ENCODE measurements at regions not wholly inside any gene's neighbourhood (a gene's known extent, or its start where the extent isn't known, plus 50 kb on each side); places are given as distances from the start of the nearest gene placed in this dataset.

- intact Hi-C loops (cut with DNase I; ENCODE audit: low total_unique reads) = no loop called here
- Histone ChIP-seq H3K27ac (no peak overlapping the region), H3K27me3 (no peaks in the 10 kb centered on the region), H3K9me3 (peaks cover 4 to 17% of the 10 kb centered on the region in 2 donors), H3K4me3 (no peak overlapping the region), H3K4me1 (no peaks in the 10 kb centered on the region), H3K36me3 (no peaks in the 10 kb centered on the region)
- TF ChIP-seq POLR2A (IDR thresholded peaks at IDR 0.05) (no peak), CTCF (IDR thresholded peaks at IDR 0.05) (no peak), POLR2AphosphoS5 (IDR thresholded peaks at IDR 0.05) (no peak)
- DNase-seq (ENCODE audit: low spot score in 2 of 2) = no peak
Measured at GRCh38 chr10:36515319-36515718, 610.1 kb upstream of the ANKRD30A start.

DNA sequence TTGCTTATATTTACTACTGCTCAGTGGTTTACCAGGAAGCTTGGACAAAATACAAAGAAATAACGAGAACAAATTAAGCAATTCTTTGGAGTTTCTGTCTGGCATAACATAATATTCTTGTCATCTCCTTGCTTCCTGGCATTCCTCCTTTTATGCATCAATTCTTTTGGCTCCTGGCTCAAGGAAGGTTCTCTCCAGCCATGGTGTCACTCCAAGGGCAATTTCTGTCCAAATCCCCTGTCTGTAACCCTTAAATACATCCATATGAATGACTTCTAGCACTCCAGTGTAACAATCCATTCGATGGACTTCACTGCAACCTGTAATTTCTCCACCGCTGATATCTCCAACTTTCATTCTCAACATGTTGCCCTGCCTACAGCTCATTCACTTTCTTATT, 617.7 kb upstream of the ANKRD30A start:
- Histone ChIP-seq H3K4me1 (no peaks in the 10 kb centered on the region), H3K4me3 (no peak overlapping the region), H3K27ac (no peak overlapping the region), H3K9me3 (no peaks in the 10 kb centered on the region), H3K36me3 (no peaks in the 10 kb centered on the region), H3K27me3 (no peaks in the 10 kb centered on the region)
- TF ChIP-seq POLR2A (IDR thresholded peaks at IDR 0.05) = no peak
- no peak for TF ChIP-seq CTCF (IDR thresholded peaks at IDR 0.05)
- no peak for TF ChIP-seq POLR2AphosphoS5 (IDR thresholded peaks at IDR 0.05)
- no peak for DNase-seq (ENCODE audit: low spot score in 2 of 2)
- intact Hi-C loops (cut with DNase I; ENCODE audit: low total_unique reads) = no loop called here

DNA sequence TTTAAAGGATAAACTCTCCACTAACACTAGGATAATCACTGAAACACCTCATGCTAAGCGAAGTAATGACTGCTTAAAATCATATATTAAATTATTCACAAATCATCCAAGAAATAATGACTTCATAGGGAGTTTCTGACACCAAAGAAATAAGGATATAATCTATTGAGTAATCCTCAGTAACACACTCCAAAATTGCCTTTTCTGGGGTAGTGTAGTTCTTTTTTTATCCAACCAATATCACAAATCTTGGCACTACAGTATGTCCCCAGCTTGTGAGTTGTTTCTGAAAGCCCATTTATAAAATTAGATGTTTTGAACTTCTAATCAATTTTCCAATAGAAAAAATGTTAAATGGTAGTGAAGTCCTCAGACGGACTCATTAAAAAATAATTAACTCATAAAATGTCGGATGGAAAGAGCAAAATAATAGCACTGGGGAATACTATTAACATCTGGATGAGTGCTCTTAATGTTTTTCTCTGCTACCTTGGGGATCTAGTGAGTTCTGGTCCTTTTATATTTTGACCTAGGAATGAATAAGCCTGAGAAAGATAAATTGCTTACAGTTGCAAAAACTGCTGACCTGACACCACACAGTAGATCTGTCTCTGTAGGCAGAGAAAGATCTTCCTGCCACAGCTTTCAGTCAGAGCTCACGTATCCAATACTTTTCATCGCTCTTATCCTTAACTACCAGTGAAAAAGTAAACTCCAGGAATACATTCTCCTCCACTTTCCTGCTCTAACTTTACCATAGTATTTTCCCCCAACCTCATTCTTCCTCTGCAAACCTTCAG, 618.5 kb upstream of the ANKRD30A start:
- no peaks in the 10 kb centered on the region for H3K9me3 ChIP-seq
- H3K4me3 ChIP-seq = no peak overlapping the region
- H3K4me1 ChIP-seq = no peaks in the 10 kb centered on the region
- TF ChIP-seq POLR2AphosphoS5 (IDR thresholded peaks at IDR 0.05) (no peak), CTCF (IDR thresholded peaks at IDR 0.05) (no peak), POLR2A (IDR thresholded peaks at IDR 0.05) (no peak)
- intact Hi-C loops (cut with DNase I; ENCODE audit: low total_unique reads) = no loop called here
- H3K27ac ChIP-seq = no peak overlapping the region
- DNase-seq (ENCODE audit: low spot score in 2 of 2) = no peak
- no peaks in the 10 kb centered on the region for H3K27me3 ChIP-seq
- no peaks in the 10 kb centered on the region for H3K36me3 ChIP-seq

- H3K9me3 ChIP-seq = no peaks in the 10 kb centered on the region
- TF ChIP-seq POLR2A (IDR thresholded peaks at IDR 0.05) = no peak
- no peak overlapping the region for H3K27ac ChIP-seq
- H3K27me3 ChIP-seq = no peaks in the 10 kb centered on the region
- H3K4me3 ChIP-seq = no peak overlapping the region
- H3K4me1 ChIP-seq = no peaks in the 10 kb centered on the region
- no peak for DNase-seq (ENCODE audit: low spot score in 2 of 2)
- no peaks in the 10 kb centered on the region for H3K36me3 ChIP-seq
- intact Hi-C loops (cut with DNase I; ENCODE audit: low total_unique reads) = no loop called here
Measured at GRCh38 chr10:36506261-36506660, 619.1 kb upstream of the ANKRD30A start.

- no peaks in the 10 kb centered on the region for H3K9me3 ChIP-seq
- H3K27ac ChIP-seq = no peak overlapping the region
- H3K4me3 ChIP-seq = no peak overlapping the region
- no peaks in the 10 kb centered on the region for H3K4me1 ChIP-seq
- no peaks in the 10 kb centered on the region for H3K27me3 ChIP-seq
- TF ChIP-seq POLR2A (IDR thresholded peaks at IDR 0.05) (no peak), CTCF (IDR thresholded peaks at IDR 0.05) (no peak), POLR2AphosphoS5 (IDR thresholded peaks at IDR 0.05) (no peak)
- no peaks in the 10 kb centered on the region for H3K36me3 ChIP-seq
- DNase-seq (ENCODE audit: low spot score in 2 of 2) = no peak
- intact Hi-C loops (cut with DNase I; ENCODE audit: low total_unique reads) = no loop called here
Measured at GRCh38 chr10:36504758-36505157, 620.6 kb upstream of the ANKRD30A start.
